ENCODE measurements at regions not wholly inside any gene's neighbourhood (a gene's known extent, or its start where the extent isn't known, plus 50 kb on each side); places are given as distances from the start of the nearest gene placed in this dataset.

- DNase-seq (ENCODE audit: extremely low read depth in 1 of 4, low spot score in 3 of 4) (no peak), ATAC-seq (no peak), FAIRE-seq (no peak)
- Histone ChIP-seq H3K36me3 (ENCODE audit: control insufficient read depth, insufficient read depth, low read length) (no peaks in the 10 kb centered on the region), H3K4me3 (no peak overlapping the region), H3K9me1 (ENCODE audit: control insufficient read depth, insufficient read depth, low read length) (no peaks in the 10 kb centered on the region), H4K20me1 (replicated peaks; ENCODE audit: control insufficient read depth, insufficient read depth, low read length) (no peaks in the 10 kb centered on the region), H3K79me2 (ENCODE audit: control insufficient read depth, insufficient read depth, low read length) (no peaks in the 10 kb centered on the region), H3K9ac (ENCODE audit: insufficient read depth in 1 of 2, low read depth in 2 of 2, low read length in 2 of 2) (no peak overlapping the region), H3K27ac (ENCODE audit: extremely low read depth, low read depth, low read length) (no peak overlapping the region), H3K4me2 (ENCODE audit: insufficient read depth, low read length) (no peak overlapping the region), H3K9me3 (replicated peaks; ENCODE audit: control insufficient read depth, insufficient read depth, low read depth, low read length) (no peaks in the 10 kb centered on the region), H3K4me1 (replicated peaks in 1 of 2; ENCODE audit: control insufficient read depth in 2 of 2, insufficient read depth in 2 of 2, low read length in 2 of 2) (no peaks in the 10 kb centered on the region), H2AFZ (ENCODE audit: low read depth, low read length) (no peak overlapping the region), H3K27me3 (ENCODE audit: control insufficient read depth in 2 of 2, insufficient read depth in 2 of 2, low read length in 2 of 2) (peaks cover 0 to 10% of the 10 kb centered on the region in 2 experiments; a peak in 4 of 5 replicates)
- in situ Hi-C loops (cut with MboI) = no loop called here
- ChIA-PET CTCF (ENCODE audit: low intra/inter-chr PET ratio) (no interaction called here), POLR2A (interaction anchor here (0.6 kb wide), 1 partner anchor 13 kb away, joined by 3 read pairs; no protein-coding TSS in a partner anchor)
- 3% methylated on average over 5 of the region's 5 CpGs for WGBS (ENCODE audit: insufficient coverage, low coverage, missing lambda C conversion rate)
- BruUV-seq (replicated peaks) = no TSS peak
- no peak for TF ChIP-seq THAP7 (CRISPR knock-in tag; IDR thresholded peaks at IDR 0.05)
- TF ChIP-seq POLR3G (IDR thresholded peaks at IDR 0.05; ENCODE audit: extremely low read depth, insufficient read length, insufficient replicate concordance) = no peak
- TF ChIP-seq ARID3A (IDR thresholded peaks at IDR 0.05; ENCODE audit: borderline replicate concordance, low read depth, low read length) = no peak
- no peak for TF ChIP-seq PRDM10 (IDR thresholded peaks at IDR 0.05; ENCODE audit: partially characterized antibody)
- TF ChIP-seq FOXJ2 (tag; IDR thresholded peaks at IDR 0.05) = no peak
- no peak for TF ChIP-seq E2F6 (IDR thresholded peaks at IDR 0.05; ENCODE audit: borderline replicate concordance in 1 of 2, extremely low read depth in 1 of 2, insufficient read depth in 1 of 2, insufficient read length in 1 of 2, low read depth in 1 of 2, low read length in 1 of 2, poor library complexity in 1 of 2, severe bottlenecking in 1 of 2)
- no peak for TF ChIP-seq CTCF (IDR thresholded peaks at IDR 0.05 in 2 of 3, conservative IDR thresholded peaks at IDR 0.05 in 1 of 3; ENCODE audit: insufficient read depth in 2 of 3, low read depth in 1 of 3, low read length in 3 of 3)
- no peak for TF ChIP-seq ZNF311 (CRISPR knock-in tag; IDR thresholded peaks at IDR 0.05)
- intact Hi-C loops (cut with micrococcal nuclease) = no loop called here
Observed at GRCh38 chr1:200260597-200261335, 149.1 kb downstream of the ZNF281 start.
